GM13976 (cell line): ENCODE measurements at regions not wholly inside any gene's neighbourhood (a gene's known extent, or its start where the extent isn't known, plus 50 kb on each side); places are given as distances from the start of the nearest gene placed in this dataset.

Experiments used
- DNase-seq: peaks from one replicate; pipeline ENCODE4 v3.0.0; 2012; ENCODE audit warnings: low spot score
- CTCF ChIP-seq: IDR thresholded peaks from 2 replicates; pipeline ENCODE4 v1.5.1; 2012; ENCODE audit warnings: borderline replicate concordance, mild to moderate bottlenecking; ENCODE audit not compliant: insufficient read depth; ENCODE audit errors: extremely low read depth, missing control alignments, control extremely low read depth
- in situ Hi-C: fragments of 300-500 bp; cut with MboI; formaldehyde crosslinking; loops from one replicate; pipeline ENCODE4 v1.12.0; 2022; ENCODE audit warnings: low sequenced_read_pairs, mixed read lengths, inconsistent platforms; ENCODE audit not compliant: unreplicated experiment

- no peak for TF ChIP-seq CTCF
- no peak for DNase-seq
- in situ Hi-C loops = no loop called here
Measured at GRCh38 chr5:108661590-108662219, 86.0 kb upstream of the FER start.

- no peak for TF ChIP-seq CTCF
- in situ Hi-C loops = no loop called here
- no peak for DNase-seq
Measured at GRCh38 chr5:108661024-108661423, 86.7 kb upstream of the FER start.

DNA sequence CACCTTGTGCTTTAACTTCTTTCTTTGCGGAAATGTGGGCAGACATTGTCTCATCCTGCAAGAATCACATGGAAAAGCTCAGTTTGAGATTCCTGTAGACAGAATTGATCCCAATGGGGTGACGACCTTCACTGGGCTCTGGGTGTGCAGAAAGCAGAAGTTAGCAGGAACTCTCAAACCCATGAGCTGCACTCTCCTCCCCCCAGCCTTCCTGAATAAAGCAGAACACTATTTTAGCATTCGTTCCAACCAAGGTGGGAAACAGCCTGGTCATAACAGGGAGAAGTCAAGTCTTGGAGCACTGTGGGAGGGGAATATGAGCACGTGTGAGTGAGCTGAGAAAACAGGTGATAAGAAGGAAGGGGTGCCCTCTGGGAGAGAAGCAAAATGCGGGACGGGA is 87.4 kb upstream of the FER start:
- in situ Hi-C loops = no loop called here
- no peak for TF ChIP-seq CTCF
- no peak for DNase-seq

DNA sequence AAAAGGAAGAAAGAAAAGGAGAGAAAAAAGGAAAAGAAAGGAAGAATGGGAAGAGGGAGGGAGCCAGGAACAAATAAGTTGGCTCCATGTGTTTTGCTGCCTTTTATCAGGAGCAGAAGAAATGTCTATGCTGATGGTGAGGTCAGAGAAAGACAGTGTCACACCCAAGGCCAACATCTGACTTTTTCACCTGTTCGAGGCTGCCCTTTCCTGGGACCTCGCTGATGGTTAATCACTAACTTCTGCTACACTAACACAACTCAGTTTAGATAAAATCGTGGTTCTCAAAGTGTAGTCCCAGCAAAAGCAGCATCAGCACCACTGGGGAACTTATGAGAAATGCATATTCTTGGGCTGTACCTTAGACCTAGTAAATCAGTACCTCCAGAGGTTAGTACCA is 88.2 kb upstream of the FER start:
- no peak for DNase-seq
- in situ Hi-C loops = no loop called here
- TF ChIP-seq CTCF = no peak

DNA sequence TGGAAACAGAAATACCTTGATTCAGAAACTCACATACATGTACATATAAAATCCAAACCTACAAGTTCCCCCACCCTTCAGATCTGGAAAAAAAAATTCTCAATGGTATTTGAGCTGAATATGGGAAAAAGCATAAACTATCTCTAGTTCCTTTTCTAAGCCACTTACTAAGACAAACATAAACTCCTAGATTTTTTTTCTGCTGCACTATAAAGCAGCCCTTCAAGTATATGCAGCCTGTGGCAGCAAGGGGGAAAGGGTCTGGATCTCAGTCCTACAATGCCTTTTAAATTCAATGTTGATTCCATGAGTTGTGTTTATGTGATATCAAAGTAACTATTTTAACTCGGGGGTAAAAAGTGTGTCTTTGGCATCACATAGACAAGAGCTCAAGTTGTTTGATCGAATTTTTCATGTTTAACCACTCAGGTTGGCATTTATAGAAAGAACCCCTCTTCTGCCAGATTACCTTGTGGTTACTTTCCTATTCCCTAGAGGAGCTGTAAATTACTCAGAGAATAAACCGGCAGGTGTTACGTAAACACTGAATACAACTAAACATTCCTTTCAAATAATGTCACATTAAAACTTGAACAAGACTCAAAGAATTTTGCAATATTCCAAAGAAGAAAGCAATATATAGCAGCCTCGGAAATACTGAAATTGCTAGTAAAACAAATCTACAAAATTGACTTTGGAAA is 91.8 kb upstream of the FER start:
- no peak for DNase-seq
- in situ Hi-C loops = no loop called here
- no peak for TF ChIP-seq CTCF

GRCh38 chr5:108654051-108654450 is 93.6 kb upstream of the FER start:
- no peak for DNase-seq
- in situ Hi-C loops = no loop called here
- TF ChIP-seq CTCF = no peak
